ENCODE measurements at regions not wholly inside any gene's neighbourhood (a gene's known extent, or its start where the extent isn't known, plus 50 kb on each side); places are given as distances from the start of the nearest gene placed in this dataset.

- no peak overlapping the region for H3K4me3 ChIP-seq
- H3K9me2 ChIP-seq (ENCODE audit: insufficient read depth), result no peaks in the 10 kb centered on the region
- H3K27me3 ChIP-seq (replicated peaks; ENCODE audit: insufficient read depth), result no peaks in the 10 kb centered on the region
- H3K9ac ChIP-seq, result no peak overlapping the region
- H3K36me3 ChIP-seq (ENCODE audit: low read depth), result no peaks in the 10 kb centered on the region
- no peaks in the 10 kb centered on the region for H4K20me1 ChIP-seq (ENCODE audit: insufficient read depth)
- H3K4me1 ChIP-seq (ENCODE audit: insufficient read depth), result no peaks in the 10 kb centered on the region
- no peak overlapping the region for H3K27ac ChIP-seq
- 43 to 48% methylated on average over 8 of the region's 8 CpGs for WGBS, 2 experiments (ENCODE audit: low coverage in 1 of 2, low lambda C conversion rate in 2 of 2, missing lambda C conversion rate in 2 of 2)
- no peak for TF ChIP-seq EZH2 (IDR thresholded peaks at IDR 0.05; ENCODE audit: insufficient read depth, poor library complexity, severe bottlenecking)
- TF ChIP-seq EZH2phosphoT487 (IDR thresholded peaks at IDR 0.05; ENCODE audit: insufficient read depth, low read depth), result no peak
- no peaks in the 10 kb centered on the region for H3F3A ChIP-seq (ENCODE audit: insufficient read depth)
- H3K4me2 ChIP-seq (ENCODE audit: unreplicated experiment), result no peak overlapping the region
- no peaks in the 10 kb centered on the region for H3K9me3 ChIP-seq (ENCODE audit: low read depth)
- no peak for DNase-seq
- in situ Hi-C loops (cut with MboI), result no loop called here
- H2AFZ ChIP-seq, result no peak overlapping the region
- H3K79me2 ChIP-seq (ENCODE audit: insufficient read depth), result no peaks in the 10 kb centered on the region
Measured at GRCh38 chr20:43345676-43346075, 112.0 kb upstream of the SRSF6 start.

- DNase-seq, result peak; percentile 52
Measured at GRCh38 chr20:43341511-43341910, 116.2 kb upstream of the SRSF6 start.

DNA sequence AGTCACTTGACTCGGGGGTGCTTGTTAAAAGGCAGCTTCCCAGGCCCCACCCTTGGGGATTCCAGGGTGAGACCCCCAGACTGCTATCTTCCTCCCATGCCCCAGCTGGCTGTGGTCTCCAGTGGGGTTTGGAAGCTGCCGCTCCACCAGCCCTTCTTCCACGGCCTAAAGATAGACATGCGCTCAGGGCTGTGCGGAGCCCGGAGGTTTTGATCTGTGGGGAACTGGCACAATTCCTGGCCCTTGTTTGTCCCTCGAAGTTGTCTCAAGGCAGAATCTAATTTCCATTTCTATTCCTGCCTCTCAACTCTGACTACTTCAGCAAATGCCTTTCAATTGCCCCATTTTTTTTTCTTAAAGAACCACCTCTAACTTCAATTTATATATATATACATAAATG lies 120.7 kb upstream of the SRSF6 start:
- TF ChIP-seq EZH2 (IDR thresholded peaks at IDR 0.05; ENCODE audit: insufficient read depth, poor library complexity, severe bottlenecking) (no peak), EZH2phosphoT487 (IDR thresholded peaks at IDR 0.05; ENCODE audit: insufficient read depth, low read depth) (no peak)
- no peak overlapping the region for H3K4me2 ChIP-seq (ENCODE audit: unreplicated experiment)
- H3K79me2 ChIP-seq (ENCODE audit: insufficient read depth), result no peaks in the 10 kb centered on the region
- H3K9ac ChIP-seq, result no peak overlapping the region
- no peaks in the 10 kb centered on the region for H3K9me3 ChIP-seq (ENCODE audit: low read depth)
- no peak overlapping the region for H2AFZ ChIP-seq
- WGBS, 2 experiments (ENCODE audit: low coverage in 1 of 2, low lambda C conversion rate in 2 of 2, missing lambda C conversion rate in 2 of 2), result 57 to 63% methylated on average over 7 of the region's 7 CpGs
- no peak overlapping the region for H3K4me3 ChIP-seq
- H4K20me1 ChIP-seq (ENCODE audit: insufficient read depth), result no peaks in the 10 kb centered on the region
- DNase-seq, result no peak
- no peaks in the 10 kb centered on the region for H3K4me1 ChIP-seq (ENCODE audit: insufficient read depth)
- no peaks in the 10 kb centered on the region for H3K36me3 ChIP-seq (ENCODE audit: low read depth)
- no peaks in the 10 kb centered on the region for H3K9me2 ChIP-seq (ENCODE audit: insufficient read depth)
- in situ Hi-C loops (cut with MboI), result no loop called here
- no peaks in the 10 kb centered on the region for H3F3A ChIP-seq (ENCODE audit: insufficient read depth)
- no peaks in the 10 kb centered on the region for H3K27me3 ChIP-seq (replicated peaks; ENCODE audit: insufficient read depth)
- H3K27ac ChIP-seq, result no peak overlapping the region

More at GRCh38 chr20:43341511-43341910, 116.2 kb upstream of the SRSF6 start:
- Histone ChIP-seq H3K27me3 (replicated peaks; ENCODE audit: insufficient read depth) (no peaks in the 10 kb centered on the region), H3K27ac (no peak overlapping the region), H3K9ac (no peak overlapping the region), H3K36me3 (ENCODE audit: low read depth) (no peaks in the 10 kb centered on the region), H3K9me3 (ENCODE audit: low read depth) (no peaks in the 10 kb centered on the region), H2AFZ (no peak overlapping the region), H3F3A (ENCODE audit: insufficient read depth) (no peaks in the 10 kb centered on the region), H3K4me2 (ENCODE audit: unreplicated experiment) (no peak overlapping the region), H3K9me2 (ENCODE audit: insufficient read depth) (no peaks in the 10 kb centered on the region), H3K79me2 (ENCODE audit: insufficient read depth) (no peaks in the 10 kb centered on the region), H4K20me1 (ENCODE audit: insufficient read depth) (no peaks in the 10 kb centered on the region), H3K4me1 (ENCODE audit: insufficient read depth) (no peaks in the 10 kb centered on the region), H3K4me3 (no peak overlapping the region)
- no peak for TF ChIP-seq EZH2 (IDR thresholded peaks at IDR 0.05; ENCODE audit: insufficient read depth, poor library complexity, severe bottlenecking)
- no peak for TF ChIP-seq EZH2phosphoT487 (IDR thresholded peaks at IDR 0.05; ENCODE audit: insufficient read depth, low read depth)
- WGBS, 2 experiments (ENCODE audit: low coverage in 1 of 2, low lambda C conversion rate in 2 of 2, missing lambda C conversion rate in 2 of 2), result 2 to 6% methylated on average over 5 of the region's 5 CpGs
- in situ Hi-C loops (cut with MboI), result no loop called here

- Histone ChIP-seq H2AFZ (no peak overlapping the region), H4K20me1 (ENCODE audit: insufficient read depth) (no peaks in the 10 kb centered on the region), H3K27ac (no peak overlapping the region), H3K4me3 (no peak overlapping the region), H3F3A (ENCODE audit: insufficient read depth) (no peaks in the 10 kb centered on the region), H3K4me1 (ENCODE audit: insufficient read depth) (no peaks in the 10 kb centered on the region), H3K79me2 (ENCODE audit: insufficient read depth) (no peaks in the 10 kb centered on the region), H3K9me2 (ENCODE audit: insufficient read depth) (no peaks in the 10 kb centered on the region), H3K36me3 (ENCODE audit: low read depth) (no peaks in the 10 kb centered on the region), H3K27me3 (replicated peaks; ENCODE audit: insufficient read depth) (0 out of 2 replicates have a peak, but pooled peaks cover 7% of the 10 kb centered on the region), H3K9me3 (ENCODE audit: low read depth) (no peaks in the 10 kb centered on the region), H3K4me2 (ENCODE audit: unreplicated experiment) (no peak overlapping the region), H3K9ac (no peak overlapping the region)
- 28 to 32% methylated on average over 4 of the region's 4 CpGs for WGBS, 2 experiments (ENCODE audit: low coverage in 1 of 2, low lambda C conversion rate in 2 of 2, missing lambda C conversion rate in 2 of 2)
- no peak for DNase-seq
- TF ChIP-seq EZH2phosphoT487 (IDR thresholded peaks at IDR 0.05; ENCODE audit: insufficient read depth, low read depth) (no peak), EZH2 (IDR thresholded peaks at IDR 0.05; ENCODE audit: insufficient read depth, poor library complexity, severe bottlenecking) (no peak)
- in situ Hi-C loops (cut with MboI), result no loop called here
Measured at GRCh38 chr20:43334080-43334479, 123.6 kb upstream of the SRSF6 start.

DNA sequence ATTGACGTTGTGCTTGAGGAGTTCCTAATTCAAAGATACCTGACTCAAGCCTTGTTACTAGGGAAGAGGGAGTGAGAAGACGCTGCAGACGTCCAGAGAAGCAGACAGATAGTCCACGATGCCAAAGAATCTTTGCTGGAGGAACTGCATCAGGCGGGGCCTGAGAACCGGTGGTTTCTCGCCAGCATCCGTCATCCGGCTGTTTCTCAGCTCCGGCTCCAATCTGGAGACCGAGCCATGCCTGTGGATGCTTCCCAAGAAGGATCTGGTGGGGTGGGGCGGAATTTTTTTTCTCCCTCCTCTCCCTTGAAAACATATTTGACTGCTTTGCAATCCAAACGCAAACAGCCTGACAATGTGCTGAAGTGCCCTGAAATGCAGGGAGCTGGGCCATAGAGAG lies 125.8 kb upstream of the SRSF6 start:
- 1 to 2% methylated on average over 13 of the region's 13 CpGs for WGBS, 2 experiments (ENCODE audit: low coverage in 1 of 2, low lambda C conversion rate in 2 of 2, missing lambda C conversion rate in 2 of 2)
- Histone ChIP-seq H3K9me2 (ENCODE audit: insufficient read depth) (no peaks in the 10 kb centered on the region), H3K4me1 (ENCODE audit: insufficient read depth) (no peaks in the 10 kb centered on the region), H3K9me3 (ENCODE audit: low read depth) (no peaks in the 10 kb centered on the region), H3F3A (ENCODE audit: insufficient read depth) (no peaks in the 10 kb centered on the region), H3K27me3 (replicated peaks; ENCODE audit: insufficient read depth) (0 out of 2 replicates have a peak, but pooled peaks cover 7% of the 10 kb centered on the region), H3K79me2 (ENCODE audit: insufficient read depth) (no peaks in the 10 kb centered on the region), H3K9ac (no peak overlapping the region), H2AFZ (no peak overlapping the region), H3K4me2 (ENCODE audit: unreplicated experiment) (no peak overlapping the region), H4K20me1 (ENCODE audit: insufficient read depth) (no peaks in the 10 kb centered on the region), H3K36me3 (ENCODE audit: low read depth) (no peaks in the 10 kb centered on the region), H3K27ac (no peak overlapping the region), H3K4me3 (no peak overlapping the region)
- in situ Hi-C loops (cut with MboI), result no loop called here
- TF ChIP-seq EZH2phosphoT487 (IDR thresholded peaks at IDR 0.05; ENCODE audit: insufficient read depth, low read depth) (no peak), EZH2 (IDR thresholded peaks at IDR 0.05; ENCODE audit: insufficient read depth, poor library complexity, severe bottlenecking) (no peak)
- peak; percentile 32 for DNase-seq

Data from GM23248 (cell line).